A549 (cell line): ENCODE measurements at regions not wholly inside any gene's neighbourhood (a gene's known extent, or its start where the extent isn't known, plus 50 kb on each side); places are given as distances from the start of the nearest gene placed in this dataset.

Source experiments
- ATAC-seq, 2 experiments: fragments of 200-7000 bp in 1 of 2; fragments of >200 bp in 1 of 2; cut with Nextera tagmentation in 1 of 2; cut with Tn5 transposase in 1 of 2; 3 replicates each; pipeline versions ENCODE4 v1.8.0 to v1.9.1; 2018 to 2020; ENCODE audit warnings: mild to moderate bottlenecking in 1 of 2, moderate library complexity in 1 of 2
- CTCF ChIA-PET: fragments of 300-600 bp; sonication (Branson Sonifier 250); formaldehyde crosslinking; extraction: SDS; loops from one replicate; lab custom pipeline; 2021; ENCODE audit warnings: antibody characterized with exemption, inconsistent platforms; lab: Yijun Ruan, JAX
- POLR2A ChIA-PET: fragments of 350-600 bp; formaldehyde crosslinking; extraction: SDS; loops from one replicate; lab custom pipeline; 2021; ENCODE audit warnings: antibody characterized with exemption, inconsistent platforms; lab: Yijun Ruan, JAX
- DNase-seq, 2 experiments: peaks; one replicate each; pipeline versions ENCODE4 v3.0.0 to v3.0.0-alpha.2; 2011 to 2016; ENCODE audit warnings: low read depth in 1 of 2, low spot score in 1 of 2
- FAIRE-seq: peaks from 2 replicates; lab custom pipeline; 2011; peaks lifted over from hg19 to GRCh38; lab: Jason Lieb, UNC
- H3K27ac ChIP-seq, 2 experiments: fragments of >200 bp; sonication (Bioruptor Twin); formaldehyde crosslinking; 3 replicates each; pipeline ENCODE4 v1.5.1; 2016 to 2017
- H3K4me1 ChIP-seq: fragments of >200 bp; sonication (Bioruptor Twin); formaldehyde crosslinking; 3 replicates; pipeline ENCODE4 v1.6.1; 2016
- H3K4me2 ChIP-seq: fragments of >200 bp; sonication (Bioruptor Twin); formaldehyde crosslinking; 3 replicates; pipeline ENCODE4 v1.6.1; 2016
- H3K4me3 ChIP-seq: fragments of >200 bp; sonication (Bioruptor Twin); formaldehyde crosslinking; 3 replicates; pipeline ENCODE4 v1.5.1; 2016
- H3K9me3 ChIP-seq: fragments of >200 bp; sonication (Bioruptor Twin); formaldehyde crosslinking; 3 replicates; pipeline ENCODE4 v1.6.1; 2016
- BCL3 ChIP-seq: fragments of >200 bp; sonication (Bioruptor Twin); formaldehyde crosslinking; IDR thresholded peaks from 3 replicates; pipeline ENCODE4 v1.6.1; 2016
- CBX2 ChIP-seq: fragments of 200-600 bp; sonication (generic); IDR thresholded peaks from 2 replicates; pipeline ENCODE4 v1.6.1; 2016; ENCODE audit warnings: low read depth, mild to moderate bottlenecking, borderline replicate concordance
- CHD4 ChIP-seq: fragments of 200-600 bp; sonication (generic); IDR thresholded peaks from 2 replicates; pipeline ENCODE4 v1.6.1; 2016; ENCODE audit warnings: antibody characterized with exemption, mild to moderate bottlenecking, borderline replicate concordance
- EHMT2 ChIP-seq: fragments of 200-600 bp; sonication (generic); IDR thresholded peaks from 2 replicates; pipeline ENCODE4 v1.6.1; 2016; ENCODE audit warnings: antibody characterized with exemption, low read depth, mild to moderate bottlenecking, moderate library complexity
- EP300 ChIP-seq, 2 experiments: fragments of >200 bp; sonication (Bioruptor Twin); formaldehyde crosslinking; IDR thresholded peaks; 2 replicates in 1 of 2; 3 replicates in 1 of 2; pipeline ENCODE4 v1.6.1; 2016 to 2017
- ESRRA ChIP-seq: fragments of 150-350 bp; IDR thresholded peaks from 2 replicates; pipeline ENCODE4 v1.6.1; 2014; ENCODE audit warnings: mild to moderate bottlenecking, low read length, borderline replicate concordance
- HES2 ChIP-seq: fragments of >200 bp; sonication (Bioruptor Twin); formaldehyde crosslinking; IDR thresholded peaks from 2 replicates; pipeline ENCODE4 v1.6.1; 2016
- HMGXB4 ChIP-seq: fragments of 250-450 bp; sonication (Bioruptor Pico); IDR thresholded peaks from 2 replicates; pipeline ENCODE4 v1.5.0; 2021; ENCODE audit warnings: mild to moderate bottlenecking, moderate library complexity, borderline replicate concordance
- HOXA7 ChIP-seq: fragments of 250-450 bp; sonication (Bioruptor Pico); IDR thresholded peaks from 2 replicates; pipeline ENCODE4 v1.5.0; 2020; ENCODE audit warnings: mild to moderate bottlenecking, moderate library complexity
- KDM5A ChIP-seq: fragments of 200-600 bp; sonication (generic); IDR thresholded peaks from 2 replicates; pipeline ENCODE4 v1.6.1; 2016; ENCODE audit warnings: antibody characterized with exemption, mild to moderate bottlenecking
- MAX ChIP-seq: IDR thresholded peaks from 2 replicates; pipeline ENCODE4 v1.6.1; 2012
- MAZ ChIP-seq: fragments of 150-350 bp; IDR thresholded peaks from 2 replicates; pipeline ENCODE4 v1.6.1; 2014; ENCODE audit warnings: antibody characterized with exemption, low read depth, low read length, borderline replicate concordance
- MYC ChIP-seq: IDR thresholded peaks from 2 replicates; pipeline ENCODE4 v1.6.1; 2012; ENCODE audit warnings: mild to moderate bottlenecking, inconsistent platforms, low read length, improper control_type of control experiment, borderline replicate concordance
- NPAS2 ChIP-seq: fragments of 250-450 bp; sonication (Bioruptor Pico); IDR thresholded peaks from 2 replicates; pipeline ENCODE4 v1.8.0; 2022; ENCODE audit warnings: mild to moderate bottlenecking, moderate library complexity, borderline replicate concordance
- NR3C1 ChIP-seq: fragments of >200 bp; sonication (Bioruptor Twin); formaldehyde crosslinking; IDR thresholded peaks from 3 replicates; pipeline ENCODE4 v1.6.1; 2017
- POLR2A ChIP-seq: IDR thresholded peaks from 2 replicates; pipeline ENCODE4 v1.6.1; 2012; ENCODE audit warnings: mild to moderate bottlenecking, low read length
- RARB ChIP-seq: fragments of 250-450 bp; sonication (Bioruptor Pico); IDR thresholded peaks from 2 replicates; pipeline ENCODE4 v1.8.0; 2021; ENCODE audit warnings: mild to moderate bottlenecking, moderate library complexity
- REST ChIP-seq: fragments of 200-600 bp; sonication (generic); IDR thresholded peaks from 2 replicates; pipeline ENCODE4 v1.6.1; 2016; ENCODE audit warnings: antibody characterized with exemption, mild to moderate bottlenecking, moderate library complexity
- RFX5 ChIP-seq: fragments of 450-650 bp; IDR thresholded peaks from 2 replicates; pipeline ENCODE4 v1.7.1; 2014; ENCODE audit warnings: antibody characterized with exemption, mild to moderate bottlenecking, moderate library complexity
- SMC3 ChIP-seq: fragments of >200 bp; sonication (Bioruptor Twin); formaldehyde crosslinking; IDR thresholded peaks from 3 replicates; pipeline ENCODE4 v1.6.1; 2018; ENCODE audit warnings: inconsistent platforms
- SREBF2 ChIP-seq: fragments of 450-650 bp; IDR thresholded peaks from 2 replicates; pipeline ENCODE4 v1.6.1; 2014; ENCODE audit warnings: mild to moderate bottlenecking, moderate library complexity
- USF2 ChIP-seq: fragments of 450-650 bp; IDR thresholded peaks from 2 replicates; pipeline ENCODE4 v1.6.1; 2014; ENCODE audit warnings: antibody characterized with exemption
- ZSCAN20 ChIP-seq: fragments of 250-450 bp; sonication (Bioruptor Pico); IDR thresholded peaks from 2 replicates; pipeline ENCODE4 v1.8.0; 2022; ENCODE audit warnings: mild to moderate bottlenecking, moderate library complexity
- WGBS: methylation state at CpG from one replicate; pipeline ENCODE4 v1.1.6; 2017; ENCODE audit errors: missing lambda C conversion rate; 5-methylcytosine and 5-hydroxymethylcytosine counted together

- ChIA-PET POLR2A (no interaction called here), CTCF (no interaction called here)
- Histone ChIP-seq H3K9me3 (no peaks in the 10 kb centered on the region), H3K4me1 (peaks cover 19% of the 10 kb centered on the region), H3K27ac (no peak overlapping the region), H3K4me2 (no peak overlapping the region), H3K4me3 (no peak overlapping the region)
- 90% methylated on average over 1 of the region's 1 CpG for WGBS
- TF ChIP-seq NPAS2 (no peak), SREBF2 (no peak), RARB (CRISPR knock-in tag) (no peak), HOXA7 (CRISPR knock-in tag) (no peak), EP300 (IDR thresholded peaks at IDR 0.05) (no peak), ESRRA (no peak)
- FAIRE-seq (no peak), ATAC-seq (no peak), DNase-seq (no peak)
Measured at GRCh38 chr12:28776220-28776619, 372.9 kb upstream of the FAR2 start.

- Histone ChIP-seq H3K9me3 (no peaks in the 10 kb centered on the region), H3K4me1 (peaks cover 27% of the 10 kb centered on the region), H3K4me2 (no peak overlapping the region), H3K4me3 (no peak overlapping the region), H3K27ac (no peak overlapping the region)
- TF ChIP-seq SMC3 (no peak), ESRRA (no peak), HES2 (no peak), CHD4 (no peak), NR3C1 (no peak), MAZ (no peak), CBX2 (no peak), RFX5 (no peak), KDM5A (no peak), MYC (no peak), USF2 (no peak), MAX (no peak), BCL3 (no peak), ZSCAN20 (CRISPR knock-in tag) (no peak), POLR2A (no peak), REST (no peak), HMGXB4 (CRISPR knock-in tag) (no peak), EHMT2 (no peak)
- POLR2A ChIA-PET = no interaction called here
- DNase-seq (no peak), FAIRE-seq (no peak), ATAC-seq (no peak)
- 67% methylated on average over 5 of the region's 5 CpGs for WGBS
- CTCF ChIA-PET = no interaction called here
Measured at GRCh38 chr12:28776913-28777422, 372.1 kb upstream of the FAR2 start.
